ENCODE measurements at regions not wholly inside any gene's neighbourhood (a gene's known extent, or its start where the extent isn't known, plus 50 kb on each side); places are given as distances from the start of the nearest gene placed in this dataset.
A peak's percentile ranks its signal among the peaks of the same experiment; 100 is the strongest.
"Not testable (repeated sequence)": the region's sequence is repeated elsewhere in the genome, so short reads cannot be mapped to it uniquely, and the experiment has no call there.

GRCh38 chr22:11325767-11326166, 4202.2 kb upstream of the OR11H1 start:
- no peak overlapping the region for H3K27ac ChIP-seq
- ATAC-seq (no peak), DNase-seq (no peak)
- WGBS, 4 donors, result 46 to 57% (median 48%) methylated on average over 4 of the region's 4 CpGs
- no peaks in the 10 kb centered on the region for H3K4me1 ChIP-seq
- no peaks in the 10 kb centered on the region for H3K36me3 ChIP-seq
- H3K27me3 ChIP-seq, result no peaks in the 10 kb centered on the region
- no peak overlapping the region for H3K4me3 ChIP-seq
- intact Hi-C loops (cut with DNase I), result no loop called here
- TF ChIP-seq CTCF (IDR thresholded peaks at IDR 0.05), result no peak
- peaks cover 0 to 50% (median 11%) of the 10 kb centered on the region in 12 donors for H3K9me3 ChIP-seq

GRCh38 chr22:11341387-11342068, 4186.5 kb upstream of the OR11H1 start:
- H3K9me3 ChIP-seq, result peaks cover 0 to 33% (median 4%) of the 10 kb centered on the region in 12 donors
- H3K4me3 ChIP-seq; intact Hi-C loops (cut with DNase I); H3K27ac ChIP-seq; H3K36me3 ChIP-seq; H3K27me3 ChIP-seq; DNase-seq; ATAC-seq; H3K4me1 ChIP-seq: not testable (repeated sequence)
- 52 to 60% (median 57%) methylated on average over 6 of the region's 6 CpGs for whole genome bisulfite sequencing, 4 donors

- intact Hi-C loops (cut with DNase I); H3K27me3 ChIP-seq; H3K27ac ChIP-seq; DNase-seq; H3K36me3 ChIP-seq; H3K4me1 ChIP-seq; H3K4me3 ChIP-seq; ATAC-seq: not testable (repeated sequence)
- H3K9me3 ChIP-seq, result peaks cover 0 to 48% (median 0%) of the 10 kb centered on the region in 12 donors
- 39 to 48% (median 41%) methylated on average over 1 of the region's 1 CpG for WGBS, 4 donors
These were observed 4176.8 kb upstream of the OR11H1 start for GRCh38 chr22:11351181-11351580.

- H3K9me3 ChIP-seq, result peaks cover 0 to 40% (median 0%) of the 10 kb centered on the region in 12 donors
- H3K4me3 ChIP-seq; ATAC-seq; H3K27me3 ChIP-seq; H3K27ac ChIP-seq; DNase-seq; H3K36me3 ChIP-seq; H3K4me1 ChIP-seq; intact Hi-C loops (cut with DNase I): not testable (repeated sequence)
- 49 to 57% (median 52%) methylated on average over 3 of the region's 3 CpGs for WGBS, 4 donors
These were observed 4175.7 kb upstream of the OR11H1 start for GRCh38 chr22:11352287-11352686.

- ATAC-seq (peak in 1 of 4 donors; percentile 29), DNase-seq (peak in 1 of 5 donors; percentile 57)
- Histone ChIP-seq H3K4me3 (no peak overlapping the region), H3K9me3 (peaks cover 0 to 54% (median 13%) of the 10 kb centered on the region in 12 donors), H3K27me3 (no peaks in the 10 kb centered on the region), H3K4me1 (no peaks in the 10 kb centered on the region), H3K27ac (no peak overlapping the region), H3K36me3 (no peaks in the 10 kb centered on the region)
- intact Hi-C loops (cut with DNase I), result no loop called here
- 52 to 64% (median 57%) methylated on average over 12 of the region's 12 CpGs for WGBS, 4 donors
- no peak for TF ChIP-seq POLR2A (IDR thresholded peaks at IDR 0.05)
- TF ChIP-seq CTCF (IDR thresholded peaks at IDR 0.05), result no peak
These were observed 4167.4 kb upstream of the OR11H1 start for GRCh38 chr22:11360632-11361031.

GRCh38 chr22:11361496-11361895, 4166.5 kb upstream of the OR11H1 start:
- DNase-seq; H3K27ac ChIP-seq; H3K4me1 ChIP-seq; H3K27me3 ChIP-seq; ATAC-seq; intact Hi-C loops (cut with DNase I); H3K36me3 ChIP-seq; H3K4me3 ChIP-seq: not testable (repeated sequence)
- 67 to 72% (median 68%) methylated on average over 10 of the region's 10 CpGs for WGBS, 4 donors
- peaks cover 0 to 61% (median 13%) of the 10 kb centered on the region in 12 donors for H3K9me3 ChIP-seq

GRCh38 chr22:11369612-11370307, 4158.2 kb upstream of the OR11H1 start:
- WGBS, 4 donors, result 58 to 73% (median 68%) methylated on average over 1 to 2 of the region's 2 CpGs
- H3K27ac ChIP-seq; H3K27me3 ChIP-seq; H3K4me3 ChIP-seq; H3K4me1 ChIP-seq; DNase-seq; ATAC-seq; H3K36me3 ChIP-seq; intact Hi-C loops (cut with DNase I): not testable (repeated sequence)
- H3K9me3 ChIP-seq, result peaks cover 0 to 45% (median 0%) of the 10 kb centered on the region in 12 donors

GRCh38 chr22:11370311-11370710, 4157.7 kb upstream of the OR11H1 start:
- not testable (repeated sequence) for H3K36me3 ChIP-seq
- no CpG with 5 or more reads among the region's 1 CpG for WGBS, 4 donors
- ATAC-seq, result peak in 1 of 4 donors; percentile 85

More at GRCh38 chr22:11370311-11370710, 4157.7 kb upstream of the OR11H1 start:
- H3K27me3 ChIP-seq; DNase-seq; H3K4me3 ChIP-seq; H3K4me1 ChIP-seq; H3K27ac ChIP-seq; intact Hi-C loops (cut with DNase I): not testable (repeated sequence)
- peaks cover 0 to 47% (median 0%) of the 10 kb centered on the region in 12 donors for H3K9me3 ChIP-seq
